B cell (primary cell): ENCODE measurements at regions not wholly inside any gene's neighbourhood (a gene's known extent, or its start where the extent isn't known, plus 50 kb on each side); places are given as distances from the start of the nearest gene placed in this dataset.

Source experiments
- CTCF ChIP-seq: fragments of 200-600 bp; IDR thresholded peaks from one replicate; pipeline ENCODE4 v1.8.0; 2022; ENCODE audit warnings: antibody characterized with exemption, mild to moderate bottlenecking
- EZH2 ChIP-seq: IDR thresholded peaks from 2 replicates; pipeline ENCODE4 v1.6.1; 2012; ENCODE audit warnings: borderline replicate concordance, low read depth, mild to moderate bottlenecking, moderate library complexity, low read length; ENCODE audit not compliant: insufficient read depth, poor library complexity, severe bottlenecking

- no peak for TF ChIP-seq CTCF
- TF ChIP-seq EZH2: no peak
Observed at GRCh38 chr13:80196756-80197155, 144.2 kb downstream of the SPRY2 start.
